GM12878 (cell line): ENCODE measurements at regions not wholly inside any gene's neighbourhood (a gene's known extent, or its start where the extent isn't known, plus 50 kb on each side); places are given as distances from the start of the nearest gene placed in this dataset.
"Not testable (repeated sequence)": the region's sequence is repeated elsewhere in the genome, so short reads cannot be mapped to it uniquely, and the experiment has no call there.

ENCODE experiments used
- ATAC-seq: fragments of 200-7000 bp; cut with Tn5 transposase; 3 replicates; pipeline ENCODE4 v1.9.1; 2020; ENCODE audit warnings: mild to moderate bottlenecking, moderate library complexity
- BruUV-seq: library from RNA; stranded (reverse); fragments of 400-500 nt; replicated peaks from 2 replicates; lab custom pipeline; 2021; lab: Mats Ljungman, UMichigan
- CTCF ChIA-PET: fragments of 300-600 bp; sonication (Branson Sonifier 250); formaldehyde crosslinking; extraction: SDS; loops from one replicate; lab custom pipeline; 2021; ENCODE audit warnings: inconsistent platforms; lab: Yijun Ruan, JAX
- POLR2A ChIA-PET: fragments of 350-600 bp; formaldehyde crosslinking; extraction: SDS; loops from one replicate; lab custom pipeline; 2021; ENCODE audit warnings: inconsistent platforms; lab: Charles Lee
- RAD21 ChIA-PET: fragments of 300-600 bp; sonication (Branson Sonifier 250); formaldehyde crosslinking; loops from one replicate; lab custom pipeline; 2023; ENCODE audit warnings: antibody characterized with exemption; ENCODE audit not compliant: unreplicated experiment; lab: Charles Lee
- SMC1A ChIA-PET: fragments of 300-600 bp; sonication (Branson Sonifier 250); formaldehyde crosslinking; loops from one replicate; lab custom pipeline; 2023; ENCODE audit not compliant: unreplicated experiment, uncharacterized antibody; lab: Charles Lee
- DNase-seq: peaks from one replicate; pipeline ENCODE4 v3.0.0-alpha.2; 2011; ENCODE audit warnings: low read depth, low spot score
- FAIRE-seq: peaks from 3 replicates; lab custom pipeline; 2011; peaks lifted over from hg19 to GRCh38; lab: Jason Lieb, UNC
- H2AFZ ChIP-seq: 2 replicates; pipeline ENCODE4 v1.6.0; 2011; ENCODE audit warnings: low read depth, low read length, control low read depth; ENCODE audit not compliant: control insufficient read depth
- H3K27ac ChIP-seq: 2 replicates; pipeline ENCODE4 v1.5.1; 2011; ENCODE audit warnings: control low read depth; ENCODE audit not compliant: control insufficient read depth, insufficient read depth
- H3K27me3 ChIP-seq, 2 experiments: replicated peaks in 1 of 2; 2 replicates each; pipeline versions ENCODE4 v1.6.0 to v1.6.1; 2011; ENCODE audit warnings: low read length in 1 of 2; ENCODE audit not compliant: control insufficient read depth in 2 of 2, insufficient read depth in 2 of 2
- H3K36me3 ChIP-seq, 2 experiments: 2 replicates each; pipeline ENCODE4 v1.5.1; 2011; ENCODE audit warnings: low read length in 1 of 2; ENCODE audit not compliant: control insufficient read depth in 2 of 2, insufficient read depth in 2 of 2
- H3K4me1 ChIP-seq: 2 replicates; pipeline ENCODE4 v1.6.1; 2011; ENCODE audit warnings: mild to moderate bottlenecking, low read length, moderate library complexity, mixed read lengths; ENCODE audit not compliant: control insufficient read depth, insufficient read depth
- H3K4me2 ChIP-seq: 2 replicates; pipeline ENCODE4 v1.6.0; 2011; ENCODE audit warnings: control low read depth; ENCODE audit not compliant: control insufficient read depth, insufficient read depth
- H3K4me3 ChIP-seq: fragments of 200-600 bp; sonication (generic); 2 replicates; pipeline ENCODE4 v1.5.1; 2016
- H3K79me2 ChIP-seq: 2 replicates; pipeline ENCODE4 v1.6.0; 2011; ENCODE audit warnings: low read length; ENCODE audit not compliant: control insufficient read depth, insufficient read depth
- H3K9ac ChIP-seq: 2 replicates; pipeline ENCODE4 v1.8.0; 2011; ENCODE audit warnings: low read length, control low read depth, mixed read lengths; ENCODE audit not compliant: control insufficient read depth, insufficient read depth
- H3K9me3 ChIP-seq: replicated peaks from 3 replicates; pipeline ENCODE4 v1.5.1; 2011; ENCODE audit warnings: mild to moderate bottlenecking, low read length; ENCODE audit not compliant: control insufficient read depth, insufficient read depth
- H4K20me1 ChIP-seq: 2 replicates; pipeline ENCODE4 v1.6.0; 2011; ENCODE audit not compliant: control insufficient read depth, insufficient read depth
- EP300 ChIP-seq, 2 experiments: fragments of 150-350 bp in 1 of 2; IDR thresholded peaks; 2 replicates each; pipeline ENCODE4 v1.6.1; 2011 to 2012; ENCODE audit warnings: low read depth in 2 of 2, low read length in 2 of 2, borderline replicate concordance in 1 of 2, improper control_type of control experiment in 1 of 2, inconsistent platforms in 1 of 2; ENCODE audit not compliant: control insufficient read depth in 1 of 2
- TAF1 ChIP-seq: IDR thresholded peaks from 2 replicates; pipeline ENCODE4 v1.6.1; 2011; ENCODE audit warnings: mild to moderate bottlenecking, low read depth, low read length, borderline replicate concordance
- WGBS: methylation state at CpG from one replicate; pipeline ENCODE4 v1.1.6; 2016; ENCODE audit warnings: low lambda C conversion rate; ENCODE audit not compliant: insufficient replicate concordance, insufficient coverage; ENCODE audit errors: missing lambda C conversion rate; 5-methylcytosine and 5-hydroxymethylcytosine counted together
- in situ Hi-C: fragments of 300-500 bp; cut with MboI; formaldehyde crosslinking; loops from 9 replicates; pipeline ENCODE4 v1.14.3; 2018; ENCODE audit warnings: mixed read lengths
- intact Hi-C: fragments of 100-400 bp; cut with micrococcal nuclease; formaldehyde crosslinking; loops from one replicate; pipeline ENCODE4 v1.14.2; 2022; ENCODE audit not compliant: unreplicated experiment

DNA sequence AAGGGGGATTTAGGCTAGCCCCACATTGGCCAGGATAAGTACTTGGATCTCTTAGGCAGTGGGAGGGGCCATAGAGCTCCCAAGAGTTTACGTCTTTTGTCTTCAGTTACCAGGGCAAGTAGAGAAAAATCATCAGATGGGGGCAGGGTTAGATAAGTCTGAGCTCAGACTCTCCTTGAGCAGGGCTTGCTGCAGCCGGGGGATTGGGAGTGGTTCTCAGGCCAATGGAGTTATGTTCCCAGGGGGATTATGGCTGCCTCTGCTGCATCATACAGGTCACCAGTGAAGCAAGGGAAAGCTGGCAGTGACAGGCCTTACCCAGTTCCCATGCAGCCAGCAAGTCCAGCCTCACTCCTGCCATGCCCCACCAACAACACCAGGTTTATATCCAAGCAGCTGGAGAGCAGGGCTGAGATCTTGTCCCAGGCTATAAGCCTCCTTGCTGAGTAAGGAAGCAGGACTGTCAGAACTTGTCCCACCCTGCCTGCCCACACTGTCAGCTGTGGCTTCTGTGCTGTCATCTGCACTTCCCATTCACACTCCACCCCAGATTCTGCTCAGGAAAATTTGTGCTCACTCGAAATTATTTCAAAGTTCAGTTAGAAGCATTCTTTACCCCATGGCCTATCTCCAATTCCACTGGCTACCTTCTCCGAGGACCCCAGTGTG lies 215.3 kb downstream of the FAM43A start:
- intact Hi-C loops, result no loop called here
- in situ Hi-C loops, result no loop called here
- H3K4me1 ChIP-seq, result no peaks in the 10 kb centered on the region
- TF ChIP-seq EP300 (IDR thresholded peaks at IDR 0.05; ENCODE audit: borderline replicate concordance in 1 of 2, control insufficient read depth in 1 of 2, low read depth in 2 of 2, low read length in 2 of 2) (no peak), TAF1 (no peak)
- no TSS peak for BruUV-seq
- H3K79me2 ChIP-seq, result no peaks in the 10 kb centered on the region
- no peak overlapping the region for H3K9ac ChIP-seq
- H2AFZ ChIP-seq, result no peak overlapping the region
- 13% methylated on average over 4 of the region's 4 CpGs for WGBS
- ChIA-PET SMC1A (no interaction called here), CTCF (no interaction called here), RAD21 (no interaction called here), POLR2A (no interaction called here)
- ATAC-seq (no peak), DNase-seq (no peak), FAIRE-seq (no peak)
- H3K9me3 ChIP-seq, result peaks cover 4% of the 10 kb centered on the region; the same call in 1 of the 3 replicates
- no peaks in the 10 kb centered on the region for H3K36me3 ChIP-seq
- no peak overlapping the region for H3K4me3 ChIP-seq
- no peak overlapping the region for H3K4me2 ChIP-seq
- H3K27ac ChIP-seq, result no peak overlapping the region
- no peaks in the 10 kb centered on the region for H3K27me3 ChIP-seq
- H4K20me1 ChIP-seq, result no peaks in the 10 kb centered on the region

- in situ Hi-C loops, BruUV-seq, intact Hi-C loops, H3K27ac ChIP-seq, CTCF ChIA-PET, H3K36me3 ChIP-seq, H3K9me3 ChIP-seq, H2AFZ ChIP-seq, ATAC-seq, RAD21 ChIA-PET, H3K27me3 ChIP-seq, H4K20me1 ChIP-seq, H3K4me1 ChIP-seq, FAIRE-seq, POLR2A ChIA-PET, H3K9ac ChIP-seq, H3K79me2 ChIP-seq, H3K4me3 ChIP-seq, H3K4me2 ChIP-seq, DNase-seq: not testable (repeated sequence)
- SMC1A ChIA-PET, result interaction anchor here (1.1 to 1.5 kb wide), 2 partner anchors 14 to 39 kb away, joined by 3 to 4 read pairs; no protein-coding TSS in a partner anchor
- WGBS, result 7% methylated on average over 2 of the region's 2 CpGs
Measured at GRCh38 chr3:194903447-194903846, 217.8 kb downstream of the FAM43A start.

GRCh38 chr3:194904999-194905398 lies 219.3 kb downstream of the FAM43A start:
- H3K79me2 ChIP-seq, SMC1A ChIA-PET, H3K27ac ChIP-seq, H3K9me3 ChIP-seq, DNase-seq, BruUV-seq, FAIRE-seq, in situ Hi-C loops, ATAC-seq, intact Hi-C loops, H3K27me3 ChIP-seq, H3K9ac ChIP-seq, POLR2A ChIA-PET, H3K4me3 ChIP-seq, H3K4me1 ChIP-seq, CTCF ChIA-PET, H4K20me1 ChIP-seq, H3K36me3 ChIP-seq, H2AFZ ChIP-seq, H3K4me2 ChIP-seq, RAD21 ChIA-PET: not testable (repeated sequence)
- WGBS, result 36% methylated on average over 3 of the region's 3 CpGs
